GM12878 (cell line): ENCODE measurements at regions not wholly inside any gene's neighbourhood (a gene's known extent, or its start where the extent isn't known, plus 50 kb on each side); places are given as distances from the start of the nearest gene placed in this dataset.

Experiments used
- BHLHE40 ChIP-seq, 2 experiments: fragments of 450-650 bp in 1 of 2; IDR thresholded peaks; 2 replicates each; pipeline ENCODE4 v1.6.1; 2011 to 2017; ENCODE audit warnings: low read depth in 2 of 2, borderline replicate concordance in 1 of 2, improper control_type of control experiment in 1 of 2, low read length in 1 of 2, mild to moderate bottlenecking in 1 of 2
- CTCF ChIP-seq, 3 experiments: IDR thresholded peaks in 2 of 3; conservative IDR thresholded peaks in 1 of 3; 2 replicates each; pipeline ENCODE4 v1.5.1; 2011; ENCODE audit warnings: low read depth in 3 of 3, low read length in 3 of 3, mild to moderate bottlenecking in 3 of 3, control low read depth in 2 of 3, moderate library complexity in 2 of 3, inconsistent platforms in 1 of 3, mixed read lengths in 1 of 3; ENCODE audit not compliant: control insufficient read depth in 2 of 3, insufficient read depth in 1 of 3; ENCODE audit errors: extremely low read depth in 1 of 3
- EZH2 ChIP-seq: IDR thresholded peaks from 2 replicates; pipeline ENCODE4 v1.6.1; 2012; ENCODE audit warnings: low read depth, mild to moderate bottlenecking, control low read depth, inconsistent platforms, low read length, borderline replicate concordance; ENCODE audit not compliant: control insufficient read depth
- NBN ChIP-seq: fragments of 450-650 bp; IDR thresholded peaks from 2 replicates; pipeline ENCODE4 v1.6.1; 2016
- NR2C1 ChIP-seq: fragments of 450-650 bp; IDR thresholded peaks from 2 replicates; pipeline ENCODE4 v1.6.1; 2017; ENCODE audit warnings: antibody characterized with exemption, mild to moderate bottlenecking, moderate library complexity
- POLR2A ChIP-seq: IDR thresholded peaks from 2 replicates; pipeline ENCODE4 v1.6.1; 2011; ENCODE audit warnings: low read depth, mild to moderate bottlenecking, low read length
- SIN3A ChIP-seq: IDR thresholded peaks from 2 replicates; pipeline ENCODE4 v1.6.1; 2012; ENCODE audit warnings: low read depth, low read length, improper control_type of control experiment
- SIX5 ChIP-seq: IDR thresholded peaks from 2 replicates; pipeline ENCODE4 v1.6.1; 2011; ENCODE audit warnings: mild to moderate bottlenecking, low read depth, low read length, moderate library complexity; ENCODE audit not compliant: severe bottlenecking
- USF1 ChIP-seq: IDR thresholded peaks from 2 replicates; pipeline ENCODE4 v1.6.1; 2011; ENCODE audit warnings: borderline replicate concordance, low read depth, mild to moderate bottlenecking, moderate library complexity, mixed read lengths, low read length; ENCODE audit not compliant: insufficient read depth; ENCODE audit errors: extremely low read length
- ZNF274 ChIP-seq: IDR thresholded peaks from one replicate; pipeline ENCODE4 v1.8.0; 2011; ENCODE audit not compliant: insufficient read length, insufficient read depth
- ZZZ3 ChIP-seq: IDR thresholded peaks from 2 replicates; pipeline ENCODE4 v1.6.1; 2011; ENCODE audit warnings: low read depth; ENCODE audit not compliant: control insufficient read depth, insufficient read length

- TF ChIP-seq ZZZ3 (no peak), NBN (no peak), BHLHE40 (IDR thresholded peaks at IDR 0.05; ENCODE audit: borderline replicate concordance in 1 of 2, low read depth in 2 of 2, low read length in 1 of 2) (no peak), SIN3A (no peak), CTCF (IDR thresholded peaks at IDR 0.05 in 2 of 3, conservative IDR thresholded peaks at IDR 0.05 in 1 of 3; ENCODE audit: control insufficient read depth in 2 of 3, extremely low read depth in 1 of 3, insufficient read depth in 1 of 3, low read depth in 3 of 3, low read length in 3 of 3) (no peak), NR2C1 (no peak), POLR2A (no peak), ZNF274 (no peak), EZH2 (no peak), USF1 (no peak), SIX5 (no peak)
Measured at GRCh38 chr6:156647991-156648390, 129.2 kb upstream of the ARID1B start.
